ENCODE measurements at regions not wholly inside any gene's neighbourhood (a gene's known extent, or its start where the extent isn't known, plus 50 kb on each side); places are given as distances from the start of the nearest gene placed in this dataset.

- TF ChIP-seq EZH2phosphoT487 (IDR thresholded peaks at IDR 0.05; ENCODE audit: borderline replicate concordance, low read length) = no peak
- TF ChIP-seq, protein P1, sequence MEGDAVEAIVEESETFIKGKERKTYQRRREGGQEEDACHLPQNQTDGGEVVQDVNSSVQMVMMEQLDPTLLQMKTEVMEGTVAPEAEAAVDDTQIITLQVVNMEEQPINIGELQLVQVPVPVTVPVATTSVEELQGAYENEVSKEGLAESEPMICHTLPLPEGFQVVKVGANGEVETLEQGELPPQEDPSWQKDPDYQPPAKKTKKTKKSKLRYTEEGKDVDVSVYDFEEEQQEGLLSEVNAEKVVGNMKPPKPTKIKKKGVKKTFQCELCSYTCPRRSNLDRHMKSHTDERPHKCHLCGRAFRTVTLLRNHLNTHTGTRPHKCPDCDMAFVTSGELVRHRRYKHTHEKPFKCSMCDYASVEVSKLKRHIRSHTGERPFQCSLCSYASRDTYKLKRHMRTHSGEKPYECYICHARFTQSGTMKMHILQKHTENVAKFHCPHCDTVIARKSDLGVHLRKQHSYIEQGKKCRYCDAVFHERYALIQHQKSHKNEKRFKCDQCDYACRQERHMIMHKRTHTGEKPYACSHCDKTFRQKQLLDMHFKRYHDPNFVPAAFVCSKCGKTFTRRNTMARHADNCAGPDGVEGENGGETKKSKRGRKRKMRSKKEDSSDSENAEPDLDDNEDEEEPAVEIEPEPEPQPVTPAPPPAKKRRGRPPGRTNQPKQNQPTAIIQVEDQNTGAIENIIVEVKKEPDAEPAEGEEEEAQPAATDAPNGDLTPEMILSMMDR (conservative IDR thresholded peaks at IDR 0.05; ENCODE audit: low read depth, low read length) = no peak
- TF ChIP-seq EZH2 (IDR thresholded peaks at IDR 0.05; ENCODE audit: low read length, unreplicated experiment) = no peak
Measured at GRCh38 chr10:131560166-131560565, 248.6 kb upstream of the TCERG1L start.
